ENCODE measurements at regions not wholly inside any gene's neighbourhood (a gene's known extent, or its start where the extent isn't known, plus 50 kb on each side); places are given as distances from the start of the nearest gene placed in this dataset.

GRCh38 chr13:34104853-34105252 lies 286.9 kb downstream of the RFC3 start:
- no peak overlapping the region for H3K4me3 Mint-ChIP-seq
- intact Hi-C loops (cut with DNase I, micrococcal nuclease) = no loop called here
- ChIA-PET CTCF (no interaction called here), POLR2A (no interaction called here)
- ATAC-seq (ENCODE audit: poor library complexity) (no peak), DNase-seq (no peak)
- H3K27ac ChIP-seq (ENCODE audit: low read depth in 1 of 2, low read length in 2 of 2) = no peak overlapping the region
- H3K4me3 ChIP-seq (ENCODE audit: low read length) = no peak overlapping the region
- no peaks in the 10 kb centered on the region for H3K27me3 Mint-ChIP-seq
- peaks cover 5% of the 10 kb centered on the region for H3K9me3 Mint-ChIP-seq
- H3K27me3 ChIP-seq (ENCODE audit: control insufficient read depth in 1 of 2, insufficient read depth in 2 of 2, low read length in 2 of 2) = no peaks in the 10 kb centered on the region
- no peaks in the 10 kb centered on the region for H3K36me3 Mint-ChIP-seq (ENCODE audit: low read depth)
- TF ChIP-seq CTCF (IDR thresholded peaks at IDR 0.05) = no peak
- peaks cover 0 to 4% of the 10 kb centered on the region in 2 experiments for H3K9me3 ChIP-seq (ENCODE audit: control insufficient read depth in 1 of 2, insufficient read depth in 1 of 2, low read length in 2 of 2)
- H3K4me1 ChIP-seq (ENCODE audit: insufficient read depth, low read length) = no peaks in the 10 kb centered on the region
- H3K27ac Mint-ChIP-seq = no peak overlapping the region
- no peaks in the 10 kb centered on the region for H3K36me3 ChIP-seq (ENCODE audit: insufficient read depth, low read length)
- H3K4me1 Mint-ChIP-seq (ENCODE audit: low read depth) = no peaks in the 10 kb centered on the region

- no peaks in the 10 kb centered on the region for H3K36me3 ChIP-seq (ENCODE audit: insufficient read depth, low read length)
- Mint-ChIP-seq H3K9me3 (peaks cover 6% of the 10 kb centered on the region), H3K36me3 (ENCODE audit: low read depth) (no peaks in the 10 kb centered on the region), H3K4me1 (ENCODE audit: low read depth) (no peaks in the 10 kb centered on the region), H3K4me3 (no peak overlapping the region), H3K27me3 (peaks cover 2% of the 10 kb centered on the region), H3K27ac (no peak overlapping the region)
- no peak overlapping the region for H3K4me3 ChIP-seq (ENCODE audit: low read length)
- intact Hi-C loops (cut with DNase I, micrococcal nuclease) = no loop called here
- H3K27ac ChIP-seq (ENCODE audit: low read depth in 1 of 2, low read length in 2 of 2) = no peak overlapping the region
- no peak for TF ChIP-seq CTCF (IDR thresholded peaks at IDR 0.05)
- ATAC-seq (ENCODE audit: poor library complexity) = no peak
- H3K9me3 ChIP-seq (ENCODE audit: control insufficient read depth in 1 of 2, insufficient read depth in 1 of 2, low read length in 2 of 2) = peaks cover 0 to 4% of the 10 kb centered on the region in 2 experiments
- no peaks in the 10 kb centered on the region for H3K4me1 ChIP-seq (ENCODE audit: insufficient read depth, low read length)
- ChIA-PET POLR2A (no interaction called here), CTCF (no interaction called here)
- no peaks in the 10 kb centered on the region for H3K27me3 ChIP-seq (ENCODE audit: control insufficient read depth in 1 of 2, insufficient read depth in 2 of 2, low read length in 2 of 2)
- no peak for DNase-seq
Observed at GRCh38 chr13:34107806-34108205, 289.9 kb downstream of the RFC3 start.

GRCh38 chr13:34108410-34108809 lies 290.5 kb downstream of the RFC3 start:
- DNase-seq = no peak
- Mint-ChIP-seq H3K27me3 (peaks cover 4% of the 10 kb centered on the region), H3K4me1 (ENCODE audit: low read depth) (no peaks in the 10 kb centered on the region), H3K36me3 (ENCODE audit: low read depth) (no peaks in the 10 kb centered on the region), H3K4me3 (no peak overlapping the region), H3K27ac (no peak overlapping the region), H3K9me3 (peaks cover 6% of the 10 kb centered on the region)
- no peaks in the 10 kb centered on the region for H3K4me1 ChIP-seq (ENCODE audit: insufficient read depth, low read length)
- no peaks in the 10 kb centered on the region for H3K36me3 ChIP-seq (ENCODE audit: insufficient read depth, low read length)
- no peak for ATAC-seq (ENCODE audit: poor library complexity)
- peaks cover 0 to 4% of the 10 kb centered on the region in 2 experiments for H3K9me3 ChIP-seq (ENCODE audit: control insufficient read depth in 1 of 2, insufficient read depth in 1 of 2, low read length in 2 of 2)
- H3K4me3 ChIP-seq (ENCODE audit: low read length) = no peak overlapping the region
- no peak overlapping the region for H3K27ac ChIP-seq (ENCODE audit: low read depth in 1 of 2, low read length in 2 of 2)
- no peak for TF ChIP-seq CTCF (IDR thresholded peaks at IDR 0.05)
- intact Hi-C loops (cut with DNase I, micrococcal nuclease) = no loop called here
- CTCF ChIA-PET = no interaction called here
- POLR2A ChIA-PET = no interaction called here
- H3K27me3 ChIP-seq (ENCODE audit: control insufficient read depth in 1 of 2, insufficient read depth in 2 of 2, low read length in 2 of 2) = no peaks in the 10 kb centered on the region
